Caco-2 (cell line): ENCODE measurements at regions not wholly inside any gene's neighbourhood (a gene's known extent, or its start where the extent isn't known, plus 50 kb on each side); places are given as distances from the start of the nearest gene placed in this dataset.

ENCODE experiments used
- BruUV-seq: library from RNA; stranded (reverse); fragments of 400-500 nt; replicated peaks from 2 replicates; lab custom pipeline; 2021; lab: Mats Ljungman, UMichigan
- CTCF ChIA-PET: fragments of 300-600 bp; sonication (Branson Sonifier 250); formaldehyde crosslinking; loops from one replicate; lab custom pipeline; 2022; ENCODE audit warnings: antibody characterized with exemption; lab: Charles Lee
- POLR2A ChIA-PET: fragments of 300-600 bp; sonication (Branson Sonifier 250); formaldehyde crosslinking; loops from one replicate; lab custom pipeline; 2022; ENCODE audit warnings: antibody characterized with exemption; lab: Charles Lee
- DNase-seq, 2 experiments: peaks; one replicate each; pipeline versions ENCODE4 v3.0.0 to v3.0.0-alpha.2; 2020 to 2022
- H3K27me3 ChIP-seq: replicated peaks from 2 replicates; pipeline ENCODE4 v1.6.0; 2011; ENCODE audit warnings: low read length; ENCODE audit not compliant: control insufficient read depth, insufficient read depth
- H3K36me3 ChIP-seq: 2 replicates; pipeline ENCODE4 v1.5.1; 2011; ENCODE audit warnings: low read length; ENCODE audit not compliant: control insufficient read depth, insufficient read depth
- H3K4me1 ChIP-seq: fragments of 250-450 bp; sonication (Bioruptor Pico); 2 replicates; pipeline ENCODE4 v1.5.1; 2020; ENCODE audit warnings: mild to moderate bottlenecking
- H3K4me3 ChIP-seq: 2 replicates; pipeline ENCODE4 v1.5.1; 2011; ENCODE audit warnings: low read depth, mild to moderate bottlenecking, control low read depth, low read length
- H3K9me3 ChIP-seq: fragments of 250-450 bp; sonication (Bioruptor Pico); 2 replicates; pipeline ENCODE4 v1.5.1; 2020; ENCODE audit warnings: mild to moderate bottlenecking, moderate library complexity
- H3K27ac Mint-ChIP-seq: one replicate; pipeline ENCODE4 v1.8.0; 2022; ENCODE audit warnings: mixed read lengths; ENCODE audit not compliant: unreplicated experiment
- H3K27me3 Mint-ChIP-seq: one replicate; pipeline ENCODE4 v1.8.0; 2022; ENCODE audit warnings: mixed read lengths; ENCODE audit not compliant: insufficient read depth, unreplicated experiment
- H3K36me3 Mint-ChIP-seq: one replicate; pipeline ENCODE4 v1.8.0; 2022; ENCODE audit warnings: mild to moderate bottlenecking, mixed read lengths; ENCODE audit not compliant: insufficient read depth, unreplicated experiment
- H3K4me1 Mint-ChIP-seq: one replicate; pipeline ENCODE4 v1.8.0; 2022; ENCODE audit warnings: low read depth, mixed read lengths; ENCODE audit not compliant: unreplicated experiment
- H3K4me3 Mint-ChIP-seq: one replicate; pipeline ENCODE4 v1.8.0; 2022; ENCODE audit warnings: mild to moderate bottlenecking, moderate library complexity, mixed read lengths; ENCODE audit not compliant: unreplicated experiment
- H3K9me3 Mint-ChIP-seq: one replicate; pipeline ENCODE4 v1.8.0; 2022; ENCODE audit warnings: mixed read lengths; ENCODE audit not compliant: unreplicated experiment
- CTCF ChIP-seq, 2 experiments: fragments of 200-600 bp in 1 of 2; IDR thresholded peaks; 1 replicate in 1 of 2; 2 replicates in 1 of 2; pipeline versions ENCODE4 v1.5.1 to v1.8.0; 2011 to 2022; ENCODE audit warnings: antibody characterized with exemption in 1 of 2, control low read depth in 1 of 2, inconsistent platforms in 1 of 2, low read depth in 1 of 2, low read length in 1 of 2, mild to moderate bottlenecking in 1 of 2, moderate library complexity in 1 of 2; ENCODE audit not compliant: insufficient read depth in 1 of 2, severe bottlenecking in 1 of 2, unreplicated experiment in 1 of 2
- intact Hi-C: fragments of 100-400 bp; cut with micrococcal nuclease; formaldehyde crosslinking; loops from one replicate; pipeline ENCODE4 v1.10.0; 2022; ENCODE audit not compliant: unreplicated experiment

- TF ChIP-seq CTCF (IDR thresholded peaks at IDR 0.05; ENCODE audit: insufficient read depth in 1 of 2, low read depth in 1 of 2, low read length in 1 of 2, severe bottlenecking in 1 of 2, unreplicated experiment in 1 of 2): no peak
- Mint-ChIP-seq H3K27me3 (peaks cover 21% of the 10 kb centered on the region), H3K9me3 (peaks cover 10% of the 10 kb centered on the region), H3K4me1 (peaks cover 6% of the 10 kb centered on the region), H3K36me3 (peaks cover 1% of the 10 kb centered on the region), H3K4me3 (no peak overlapping the region), H3K27ac (no peak overlapping the region)
- ChIA-PET CTCF (no interaction called here), POLR2A (no interaction called here)
- H3K4me1 ChIP-seq: peaks cover 7% of the 10 kb centered on the region
- no TSS peak for BruUV-seq
- no peaks in the 10 kb centered on the region for H3K9me3 ChIP-seq
- no peaks in the 10 kb centered on the region; the same call in 1 of the 2 replicates for H3K27me3 ChIP-seq
- no peaks in the 10 kb centered on the region for H3K36me3 ChIP-seq
- no peak for DNase-seq
- no peak overlapping the region for H3K4me3 ChIP-seq
- intact Hi-C loops: no loop called here
Measured at GRCh38 chr6:4265740-4266139, 130.4 kb upstream of the ECI2 start.

- Mint-ChIP-seq H3K36me3 (peaks cover 5% of the 10 kb centered on the region), H3K4me3 (no peak overlapping the region), H3K27ac (no peak overlapping the region), H3K9me3 (peaks cover 10% of the 10 kb centered on the region), H3K27me3 (peaks cover 17% of the 10 kb centered on the region), H3K4me1 (peaks cover 10% of the 10 kb centered on the region)
- no peak for DNase-seq
- Histone ChIP-seq H3K4me3 (no peak overlapping the region), H3K4me1 (peaks cover 13% of the 10 kb centered on the region), H3K36me3 (no peaks in the 10 kb centered on the region), H3K27me3 (no peaks in the 10 kb centered on the region), H3K9me3 (no peaks in the 10 kb centered on the region)
- CTCF ChIA-PET: no interaction called here
- BruUV-seq: no TSS peak
- no peak for TF ChIP-seq CTCF (IDR thresholded peaks at IDR 0.05; ENCODE audit: insufficient read depth in 1 of 2, low read depth in 1 of 2, low read length in 1 of 2, severe bottlenecking in 1 of 2, unreplicated experiment in 1 of 2)
- intact Hi-C loops: no loop called here
- POLR2A ChIA-PET: no interaction called here
Measured at GRCh38 chr6:4264601-4265000, 129.2 kb upstream of the ECI2 start.

- ChIA-PET CTCF (no interaction called here), POLR2A (no interaction called here)
- Mint-ChIP-seq H3K4me1 (peaks cover 10% of the 10 kb centered on the region), H3K27me3 (peaks cover 17% of the 10 kb centered on the region), H3K36me3 (peaks cover 5% of the 10 kb centered on the region), H3K4me3 (no peak overlapping the region), H3K9me3 (peaks cover 10% of the 10 kb centered on the region), H3K27ac (no peak overlapping the region)
- Histone ChIP-seq H3K9me3 (no peaks in the 10 kb centered on the region), H3K27me3 (no peaks in the 10 kb centered on the region), H3K4me1 (peaks cover 13% of the 10 kb centered on the region), H3K4me3 (no peak overlapping the region), H3K36me3 (no peaks in the 10 kb centered on the region)
- DNase-seq: no peak
- no peak for TF ChIP-seq CTCF (IDR thresholded peaks at IDR 0.05; ENCODE audit: insufficient read depth in 1 of 2, low read depth in 1 of 2, low read length in 1 of 2, severe bottlenecking in 1 of 2, unreplicated experiment in 1 of 2)
- intact Hi-C loops: no loop called here
- no TSS peak for BruUV-seq
Measured at GRCh38 chr6:4264081-4264480, 128.7 kb upstream of the ECI2 start.
